ENCODE measurements at regions not wholly inside any gene's neighbourhood (a gene's known extent, or its start where the extent isn't known, plus 50 kb on each side); places are given as distances from the start of the nearest gene placed in this dataset.

DNA sequence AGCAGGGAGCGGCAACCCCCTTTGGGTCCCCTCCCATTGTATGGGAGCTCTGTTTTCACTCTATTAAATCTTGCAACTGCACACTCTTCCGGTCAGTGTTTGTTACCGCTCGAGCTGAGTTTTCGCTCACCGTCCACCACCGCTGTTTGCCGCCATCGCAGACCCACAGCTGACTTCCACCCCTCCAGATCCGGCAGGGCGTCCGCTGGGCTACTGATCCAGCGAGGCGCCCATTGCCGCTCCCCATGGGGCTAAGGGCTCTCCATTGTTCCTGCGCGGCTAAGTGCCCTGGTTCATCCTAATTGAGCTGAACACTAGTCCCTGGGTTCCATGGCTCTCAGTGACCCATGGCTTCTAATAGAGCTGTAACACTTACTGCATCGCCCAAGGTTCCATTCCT, 115.6 kb upstream of the AUTS2 start:
- no peak for DNase-seq (ENCODE audit: low spot score in 2 of 2)
- Histone ChIP-seq H3K9me3 (no peaks in the 10 kb centered on the region), H3K4me1 (no peaks in the 10 kb centered on the region), H3K36me3 (no peaks in the 10 kb centered on the region), H3K27me3 (no peaks in the 10 kb centered on the region), H3K4me3 (no peak overlapping the region), H3K27ac (no peak overlapping the region)
- TF ChIP-seq EP300 (IDR thresholded peaks at IDR 0.05), result no peak
- TF ChIP-seq, protein P1, sequence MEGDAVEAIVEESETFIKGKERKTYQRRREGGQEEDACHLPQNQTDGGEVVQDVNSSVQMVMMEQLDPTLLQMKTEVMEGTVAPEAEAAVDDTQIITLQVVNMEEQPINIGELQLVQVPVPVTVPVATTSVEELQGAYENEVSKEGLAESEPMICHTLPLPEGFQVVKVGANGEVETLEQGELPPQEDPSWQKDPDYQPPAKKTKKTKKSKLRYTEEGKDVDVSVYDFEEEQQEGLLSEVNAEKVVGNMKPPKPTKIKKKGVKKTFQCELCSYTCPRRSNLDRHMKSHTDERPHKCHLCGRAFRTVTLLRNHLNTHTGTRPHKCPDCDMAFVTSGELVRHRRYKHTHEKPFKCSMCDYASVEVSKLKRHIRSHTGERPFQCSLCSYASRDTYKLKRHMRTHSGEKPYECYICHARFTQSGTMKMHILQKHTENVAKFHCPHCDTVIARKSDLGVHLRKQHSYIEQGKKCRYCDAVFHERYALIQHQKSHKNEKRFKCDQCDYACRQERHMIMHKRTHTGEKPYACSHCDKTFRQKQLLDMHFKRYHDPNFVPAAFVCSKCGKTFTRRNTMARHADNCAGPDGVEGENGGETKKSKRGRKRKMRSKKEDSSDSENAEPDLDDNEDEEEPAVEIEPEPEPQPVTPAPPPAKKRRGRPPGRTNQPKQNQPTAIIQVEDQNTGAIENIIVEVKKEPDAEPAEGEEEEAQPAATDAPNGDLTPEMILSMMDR (IDR thresholded peaks at IDR 0.05), result no peak
- TF ChIP-seq POLR2A (IDR thresholded peaks at IDR 0.05), result no peak
- TF ChIP-seq POLR2AphosphoS5 (IDR thresholded peaks at IDR 0.05), result no peak
- 98% methylated on average over 18 of the region's 18 CpGs for WGBS

DNA sequence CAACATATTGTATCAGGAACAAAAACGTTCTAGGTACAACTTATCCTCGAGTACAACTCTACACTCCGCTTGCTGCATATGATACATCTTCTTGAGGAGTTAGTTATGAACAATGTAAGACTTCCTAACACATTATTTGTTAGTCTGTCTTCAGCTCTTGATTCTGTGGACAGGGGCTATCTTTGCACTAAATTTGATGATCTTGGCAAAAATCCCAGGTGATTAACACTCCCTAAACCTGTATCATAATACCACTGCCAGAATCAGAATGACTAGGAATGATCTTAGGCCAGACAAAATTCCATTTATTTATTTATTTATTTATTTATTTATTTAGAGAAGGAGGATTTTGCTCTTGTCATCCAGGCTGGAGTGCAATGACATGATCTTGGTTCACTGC, 108.7 kb upstream of the AUTS2 start:
- no peak overlapping the region for H3K4me3 ChIP-seq
- no peaks in the 10 kb centered on the region for H3K27me3 ChIP-seq
- DNase-seq (ENCODE audit: low spot score in 2 of 2), result no peak
- no peaks in the 10 kb centered on the region for H3K36me3 ChIP-seq
- WGBS, result 87% methylated on average over 3 of the region's 3 CpGs
- no peaks in the 10 kb centered on the region for H3K4me1 ChIP-seq
- TF ChIP-seq POLR2A (IDR thresholded peaks at IDR 0.05), result no peak
- TF ChIP-seq, protein P1 (IDR thresholded peaks at IDR 0.05), result no peak
- no peak for TF ChIP-seq POLR2AphosphoS5 (IDR thresholded peaks at IDR 0.05)
- no peaks in the 10 kb centered on the region for H3K9me3 ChIP-seq
- no peak overlapping the region for H3K27ac ChIP-seq

DNA sequence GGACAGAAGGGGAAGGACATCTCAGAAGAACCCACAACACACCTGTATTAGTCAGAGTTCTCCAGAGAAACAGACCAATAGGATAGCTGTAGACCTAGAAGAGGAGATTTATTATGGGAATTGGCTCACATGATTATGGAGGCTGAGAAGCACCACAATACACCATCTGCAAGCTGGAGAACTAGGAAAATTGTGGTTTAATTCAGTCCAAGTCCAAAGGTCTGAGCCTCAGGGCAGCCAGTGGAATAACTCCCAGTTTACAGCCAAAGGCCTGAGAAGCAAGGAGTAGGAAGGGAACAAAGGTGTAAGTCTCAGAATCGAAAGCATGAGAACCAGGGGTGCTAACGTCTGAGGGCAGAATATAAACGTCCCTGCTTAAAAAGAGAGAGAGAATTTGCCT, 99.6 kb upstream of the AUTS2 start:
- WGBS, result 86% methylated on average over 3 of the region's 3 CpGs
- no peak for TF ChIP-seq POLR2AphosphoS5 (IDR thresholded peaks at IDR 0.05)
- TF ChIP-seq EP300 (IDR thresholded peaks at IDR 0.05), result no peak
- TF ChIP-seq, protein P1 (IDR thresholded peaks at IDR 0.05), result no peak
- TF ChIP-seq POLR2A (IDR thresholded peaks at IDR 0.05), result no peak
- no peak overlapping the region for H3K27ac ChIP-seq

DNA sequence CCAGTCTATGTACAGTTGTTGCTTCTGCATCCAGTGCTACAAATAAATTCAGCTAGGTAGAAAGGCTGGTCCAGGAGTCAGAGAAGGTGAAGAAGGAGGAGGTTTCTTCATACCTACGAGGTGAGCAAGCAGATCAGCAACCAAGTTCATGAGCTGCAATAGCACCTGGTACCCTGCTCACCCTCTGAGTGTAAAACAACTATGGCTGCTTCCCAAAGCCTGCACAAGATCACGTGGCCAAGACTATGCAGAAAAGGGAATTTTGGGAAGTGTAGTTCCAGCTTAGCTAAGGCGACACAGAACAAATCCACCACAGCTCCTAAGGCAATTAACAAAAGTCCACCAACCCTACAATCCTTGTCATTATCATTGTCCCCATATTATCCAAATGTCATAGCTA, 95.9 kb upstream of the AUTS2 start:
- DNase-seq (ENCODE audit: low spot score in 2 of 2), result no peak
- Histone ChIP-seq H3K4me3 (no peak overlapping the region), H3K27me3 (no peaks in the 10 kb centered on the region), H3K27ac (no peak overlapping the region), H3K4me1 (no peaks in the 10 kb centered on the region), H3K9me3 (no peaks in the 10 kb centered on the region), H3K36me3 (no peaks in the 10 kb centered on the region)
- WGBS, result 84% methylated on average over 3 of the region's 3 CpGs
- TF ChIP-seq, protein P1 (IDR thresholded peaks at IDR 0.05), result no peak
- no peak for TF ChIP-seq EP300 (IDR thresholded peaks at IDR 0.05)
- no peak for TF ChIP-seq POLR2A (IDR thresholded peaks at IDR 0.05)
- no peak for TF ChIP-seq POLR2AphosphoS5 (IDR thresholded peaks at IDR 0.05)

More for the DNA sequence above, 99.6 kb upstream of the AUTS2 start:
- Histone ChIP-seq H3K36me3 (no peaks in the 10 kb centered on the region), H3K4me3 (no peak overlapping the region), H3K27me3 (no peaks in the 10 kb centered on the region), H3K4me1 (no peaks in the 10 kb centered on the region), H3K9me3 (no peaks in the 10 kb centered on the region)
- DNase-seq (ENCODE audit: low spot score in 2 of 2), result no peak

DNA sequence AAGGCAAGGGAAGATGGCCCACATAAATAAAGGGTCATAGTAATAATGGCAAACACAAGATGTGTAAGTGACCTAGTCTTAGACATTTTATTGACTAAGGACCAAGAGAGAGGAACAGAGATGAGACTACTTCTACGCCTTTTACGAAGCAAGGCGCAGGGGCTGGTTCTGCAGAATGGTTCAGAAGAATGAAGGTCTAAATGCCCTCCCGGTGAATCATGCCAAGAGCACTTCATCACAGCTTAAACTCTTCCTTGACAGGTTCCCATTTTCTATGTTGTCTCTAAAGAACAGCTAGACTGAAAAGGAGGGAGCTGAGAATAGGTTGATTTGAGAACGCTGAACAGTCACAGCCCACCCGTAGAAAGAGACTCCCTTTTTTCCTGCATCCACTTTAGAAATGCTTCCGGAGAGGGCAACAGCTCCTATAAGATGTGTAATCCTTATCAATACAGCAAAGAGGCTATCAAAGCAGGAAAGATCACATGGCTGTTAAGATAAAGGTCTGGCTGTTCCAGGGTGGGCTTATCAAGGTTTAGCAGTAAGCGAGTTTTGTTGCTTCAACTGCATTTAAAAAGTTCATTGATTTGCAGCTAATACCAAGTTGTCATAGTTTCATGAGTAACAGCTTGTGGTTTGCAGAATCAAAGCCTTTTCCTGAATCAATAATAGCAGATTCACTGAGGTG, 93.4 kb upstream of the AUTS2 start:
- Histone ChIP-seq H3K36me3 (no peaks in the 10 kb centered on the region), H3K27me3 (no peaks in the 10 kb centered on the region), H3K4me1 (no peaks in the 10 kb centered on the region), H3K27ac (no peak overlapping the region), H3K4me3 (no peak overlapping the region), H3K9me3 (no peaks in the 10 kb centered on the region)
- no peak for DNase-seq (ENCODE audit: low spot score in 2 of 2)
- TF ChIP-seq POLR2A (IDR thresholded peaks at IDR 0.05), result no peak
- TF ChIP-seq EP300 (IDR thresholded peaks at IDR 0.05), result no peak
- TF ChIP-seq, protein P1 (IDR thresholded peaks at IDR 0.05), result no peak
- TF ChIP-seq POLR2AphosphoS5 (IDR thresholded peaks at IDR 0.05), result no peak
- 85% methylated on average over 8 of the region's 8 CpGs for WGBS
